GM12878 (cell line): ENCODE measurements at regions not wholly inside any gene's neighbourhood (a gene's known extent, or its start where the extent isn't known, plus 50 kb on each side); places are given as distances from the start of the nearest gene placed in this dataset.

ENCODE experiments used
- ATAC-seq: fragments of 200-7000 bp; cut with Tn5 transposase; 3 replicates; pipeline ENCODE4 v1.9.1; 2020; ENCODE audit warnings: mild to moderate bottlenecking, moderate library complexity
- BruUV-seq: library from RNA; stranded (reverse); fragments of 400-500 nt; replicated peaks from 2 replicates; lab custom pipeline; 2021; lab: Mats Ljungman, UMichigan
- CTCF ChIA-PET: fragments of 300-600 bp; sonication (Branson Sonifier 250); formaldehyde crosslinking; extraction: SDS; loops from one replicate; lab custom pipeline; 2021; ENCODE audit warnings: inconsistent platforms; lab: Yijun Ruan, JAX
- POLR2A ChIA-PET: fragments of 350-600 bp; formaldehyde crosslinking; extraction: SDS; loops from one replicate; lab custom pipeline; 2021; ENCODE audit warnings: inconsistent platforms; lab: Charles Lee
- RAD21 ChIA-PET: fragments of 300-600 bp; sonication (Branson Sonifier 250); formaldehyde crosslinking; loops from one replicate; lab custom pipeline; 2023; ENCODE audit warnings: antibody characterized with exemption; ENCODE audit not compliant: unreplicated experiment; lab: Charles Lee
- SMC1A ChIA-PET: fragments of 300-600 bp; sonication (Branson Sonifier 250); formaldehyde crosslinking; loops from one replicate; lab custom pipeline; 2023; ENCODE audit not compliant: unreplicated experiment, uncharacterized antibody; lab: Charles Lee
- DNase-seq: peaks from one replicate; pipeline ENCODE4 v3.0.0-alpha.2; 2011; ENCODE audit warnings: low read depth, low spot score
- FAIRE-seq: peaks from 3 replicates; lab custom pipeline; 2011; peaks lifted over from hg19 to GRCh38; lab: Jason Lieb, UNC
- H2AFZ ChIP-seq: 2 replicates; pipeline ENCODE4 v1.6.0; 2011; ENCODE audit warnings: low read depth, low read length, control low read depth; ENCODE audit not compliant: control insufficient read depth
- H3K27ac ChIP-seq: 2 replicates; pipeline ENCODE4 v1.5.1; 2011; ENCODE audit warnings: control low read depth; ENCODE audit not compliant: control insufficient read depth, insufficient read depth
- H3K27me3 ChIP-seq, 2 experiments: replicated peaks in 1 of 2; 2 replicates each; pipeline versions ENCODE4 v1.6.0 to v1.6.1; 2011; ENCODE audit warnings: low read length in 1 of 2; ENCODE audit not compliant: control insufficient read depth in 2 of 2, insufficient read depth in 2 of 2
- H3K36me3 ChIP-seq, 2 experiments: 2 replicates each; pipeline ENCODE4 v1.5.1; 2011; ENCODE audit warnings: low read length in 1 of 2; ENCODE audit not compliant: control insufficient read depth in 2 of 2, insufficient read depth in 2 of 2
- H3K4me1 ChIP-seq: 2 replicates; pipeline ENCODE4 v1.6.1; 2011; ENCODE audit warnings: mild to moderate bottlenecking, low read length, moderate library complexity, mixed read lengths; ENCODE audit not compliant: control insufficient read depth, insufficient read depth
- H3K4me2 ChIP-seq: 2 replicates; pipeline ENCODE4 v1.6.0; 2011; ENCODE audit warnings: control low read depth; ENCODE audit not compliant: control insufficient read depth, insufficient read depth
- H3K4me3 ChIP-seq: fragments of 200-600 bp; sonication (generic); 2 replicates; pipeline ENCODE4 v1.5.1; 2016
- H3K79me2 ChIP-seq: 2 replicates; pipeline ENCODE4 v1.6.0; 2011; ENCODE audit warnings: low read length; ENCODE audit not compliant: control insufficient read depth, insufficient read depth
- H3K9ac ChIP-seq: 2 replicates; pipeline ENCODE4 v1.8.0; 2011; ENCODE audit warnings: low read length, control low read depth, mixed read lengths; ENCODE audit not compliant: control insufficient read depth, insufficient read depth
- H3K9me3 ChIP-seq: replicated peaks from 3 replicates; pipeline ENCODE4 v1.5.1; 2011; ENCODE audit warnings: mild to moderate bottlenecking, low read length; ENCODE audit not compliant: control insufficient read depth, insufficient read depth
- H4K20me1 ChIP-seq: 2 replicates; pipeline ENCODE4 v1.6.0; 2011; ENCODE audit not compliant: control insufficient read depth, insufficient read depth
- BMI1 ChIP-seq: fragments of 450-650 bp; IDR thresholded peaks from 2 replicates; pipeline ENCODE4 v1.6.1; 2016; ENCODE audit warnings: mild to moderate bottlenecking, moderate library complexity, borderline replicate concordance
- CBX3 ChIP-seq: fragments of 200-600 bp; sonication (generic); IDR thresholded peaks from 2 replicates; pipeline ENCODE4 v1.6.1; 2016; ENCODE audit warnings: low read depth, borderline replicate concordance
- CEBPB ChIP-seq, 2 experiments: fragments of 150-350 bp in 1 of 2; IDR thresholded peaks; 2 replicates each; pipeline ENCODE4 v1.6.1; 2012 to 2014; ENCODE audit warnings: low read depth in 2 of 2, low read length in 2 of 2, borderline replicate concordance in 1 of 2, inconsistent platforms in 1 of 2
- ESRRA ChIP-seq: IDR thresholded peaks from 2 replicates; pipeline ENCODE4 v1.6.1; 2012; ENCODE audit warnings: mild to moderate bottlenecking, low read length, improper control_type of control experiment
- JUNB ChIP-seq: IDR thresholded peaks from 2 replicates; pipeline ENCODE4 v1.6.1; 2016; ENCODE audit warnings: antibody characterized with exemption, mild to moderate bottlenecking
- KLF5 ChIP-seq: fragments of 450-650 bp; IDR thresholded peaks from 2 replicates; pipeline ENCODE4 v1.6.1; 2014; ENCODE audit warnings: mild to moderate bottlenecking; ENCODE audit not compliant: partially characterized antibody
- MEF2B ChIP-seq: fragments of 450-650 bp; IDR thresholded peaks from 2 replicates; pipeline ENCODE4 v1.6.1; 2018; ENCODE audit warnings: mild to moderate bottlenecking, moderate library complexity; ENCODE audit not compliant: partially characterized antibody, poor library complexity, severe bottlenecking
- NR2C2 ChIP-seq: IDR thresholded peaks from 2 replicates; pipeline ENCODE4 v1.6.1; 2011; ENCODE audit warnings: borderline replicate concordance, low read depth; ENCODE audit not compliant: control insufficient read depth, insufficient read length
- NR2F1 ChIP-seq: fragments of 450-650 bp; conservative IDR thresholded peaks from 2 replicates; pipeline ENCODE4 v1.6.1; 2017; ENCODE audit warnings: mild to moderate bottlenecking
- RAD51 ChIP-seq: fragments of 450-650 bp; IDR thresholded peaks from 2 replicates; pipeline ENCODE4 v1.6.1; 2016; ENCODE audit warnings: moderate library complexity, mild to moderate bottlenecking, inconsistent platforms
- SRF ChIP-seq, 2 experiments: IDR thresholded peaks; 2 replicates each; pipeline ENCODE4 v1.6.1; 2011; ENCODE audit warnings: low read depth in 2 of 2, low read length in 2 of 2, mild to moderate bottlenecking in 1 of 2, moderate library complexity in 1 of 2
- STAT3 ChIP-seq: IDR thresholded peaks from 2 replicates; pipeline ENCODE4 v1.6.1; 2011; ENCODE audit warnings: low read depth, low read length, improper control_type of control experiment
- TCF12 ChIP-seq: IDR thresholded peaks from 2 replicates; pipeline ENCODE4 v1.6.1; 2011; ENCODE audit warnings: low read depth, mild to moderate bottlenecking, low read length
- ZBTB4 ChIP-seq: fragments of 450-650 bp; formaldehyde crosslinking; IDR thresholded peaks from 2 replicates; pipeline ENCODE4 v1.4.0; 2022; ENCODE audit warnings: mild to moderate bottlenecking, moderate library complexity
- ZNF622 ChIP-seq: fragments of 450-650 bp; IDR thresholded peaks from 2 replicates; pipeline ENCODE4 v1.6.1; 2017; ENCODE audit warnings: mild to moderate bottlenecking, inconsistent platforms
- WGBS: methylation state at CpG from one replicate; pipeline ENCODE4 v1.1.6; 2016; ENCODE audit warnings: low lambda C conversion rate; ENCODE audit not compliant: insufficient replicate concordance, insufficient coverage; ENCODE audit errors: missing lambda C conversion rate; 5-methylcytosine and 5-hydroxymethylcytosine counted together
- in situ Hi-C: fragments of 300-500 bp; cut with MboI; formaldehyde crosslinking; loops from 9 replicates; pipeline ENCODE4 v1.14.3; 2018; ENCODE audit warnings: mixed read lengths
- intact Hi-C: fragments of 100-400 bp; cut with micrococcal nuclease; formaldehyde crosslinking; loops from one replicate; pipeline ENCODE4 v1.14.2; 2022; ENCODE audit not compliant: unreplicated experiment
- TF ChIP-seq, protein P1 (sequence below): fragments of 450-650 bp; IDR thresholded peaks from 2 replicates; pipeline ENCODE4 v1.6.1; 2016; ENCODE audit warnings: mild to moderate bottlenecking

DNA sequence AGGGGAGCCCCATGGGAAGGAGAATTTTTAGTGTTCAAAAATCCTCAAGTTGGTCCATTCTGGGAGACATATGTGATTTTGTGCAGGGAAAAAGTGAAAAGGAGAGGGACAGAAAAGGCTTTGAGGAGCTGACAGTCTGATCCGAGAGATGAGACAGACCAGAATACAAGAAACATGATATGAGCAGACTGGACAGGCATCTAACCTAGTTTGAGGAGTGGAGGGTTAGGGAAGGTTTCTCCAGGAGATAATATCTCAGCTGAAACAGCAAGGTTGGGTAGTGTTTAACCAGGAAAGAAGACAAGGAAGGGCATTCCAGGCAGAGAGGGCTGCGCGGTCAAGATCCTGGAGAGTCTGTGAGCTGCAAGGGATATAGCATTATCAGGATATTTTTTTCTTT, 101.4 kb upstream of the NCAM1 start:
- WGBS = 77% methylated on average over 3 of the region's 3 CpGs
- no peak overlapping the region for H3K4me3 ChIP-seq
- no peaks in the 10 kb centered on the region for H4K20me1 ChIP-seq
- peaks cover 2% of the 10 kb centered on the region; the same call in 1 of the 3 replicates for H3K9me3 ChIP-seq
- FAIRE-seq = no peak
- DNase-seq = no peak
- H3K36me3 ChIP-seq = no peaks in the 10 kb centered on the region
- POLR2A ChIA-PET = no interaction called here
- ATAC-seq = no peak
- in situ Hi-C loops (no loop called here), intact Hi-C loops (no loop called here)
- TF ChIP-seq ESRRA = no peak
- TF ChIP-seq MEF2B = no peak
- no peak for TF ChIP-seq ZNF622
- no peak for TF ChIP-seq CBX3
- no peak for TF ChIP-seq BMI1
- no TSS peak for BruUV-seq
- no peaks in the 10 kb centered on the region for H3K79me2 ChIP-seq
- H3K4me2 ChIP-seq = no peak overlapping the region
- SMC1A ChIA-PET = no interaction called here
- H3K27me3 ChIP-seq = no peaks in the 10 kb centered on the region; a peak in 1 of 4 replicates
- H3K4me1 ChIP-seq = no peaks in the 10 kb centered on the region
- CTCF ChIA-PET = no interaction called here
- H3K9ac ChIP-seq = no peak overlapping the region
- H2AFZ ChIP-seq = no peak overlapping the region
- RAD21 ChIA-PET = no interaction called here
- no peak overlapping the region for H3K27ac ChIP-seq

DNA sequence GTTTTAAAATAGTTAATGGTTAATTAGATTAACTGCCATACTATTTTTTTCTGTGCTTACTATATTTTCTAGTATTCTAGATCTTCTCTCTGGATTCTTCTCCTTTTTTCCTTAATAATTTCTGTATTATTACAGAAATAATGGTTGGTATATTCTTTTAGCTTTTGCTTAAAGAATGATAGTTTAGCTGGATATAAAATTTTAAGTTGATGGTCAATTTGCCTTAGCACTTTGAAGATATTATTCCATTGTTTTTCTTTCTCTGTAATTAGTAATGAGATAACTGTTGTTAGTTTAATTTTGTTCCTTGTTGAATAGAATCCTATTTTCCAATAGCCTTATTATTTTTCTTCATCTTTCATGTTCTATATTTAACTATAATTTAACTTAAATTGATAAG, 99.9 kb upstream of the NCAM1 start:
- in situ Hi-C loops (no loop called here), intact Hi-C loops (no loop called here)
- H3K79me2 ChIP-seq = no peaks in the 10 kb centered on the region
- ChIA-PET POLR2A (no interaction called here), CTCF (no interaction called here), RAD21 (no interaction called here), SMC1A (no interaction called here)
- no peak overlapping the region for H3K4me3 ChIP-seq
- DNase-seq = no peak
- H3K9me3 ChIP-seq = peaks cover 2% of the 10 kb centered on the region; the same call in 1 of the 3 replicates
- no peak for ATAC-seq
- no peak overlapping the region for H3K27ac ChIP-seq
- H2AFZ ChIP-seq = no peak overlapping the region
- no peaks in the 10 kb centered on the region for H3K36me3 ChIP-seq
- no TSS peak for BruUV-seq
- no peaks in the 10 kb centered on the region; a peak in 1 of 4 replicates for H3K27me3 ChIP-seq
- FAIRE-seq = no peak
- no peaks in the 10 kb centered on the region for H3K4me1 ChIP-seq
- no peak overlapping the region for H3K9ac ChIP-seq
- H4K20me1 ChIP-seq = no peaks in the 10 kb centered on the region
- H3K4me2 ChIP-seq = no peak overlapping the region
- TF ChIP-seq CEBPB (IDR thresholded peaks at IDR 0.05; ENCODE audit: borderline replicate concordance in 1 of 2, low read depth in 2 of 2, low read length in 2 of 2) (no peak), NR2C2 (no peak), KLF5 (no peak), JUNB (no peak), STAT3 (no peak), ZBTB4 (no peak), ZNF622 (no peak), NR2F1 (no peak), TCF12 (no peak), RAD51 (no peak), SRF (IDR thresholded peaks at IDR 0.05; ENCODE audit: low read depth in 2 of 2, low read length in 2 of 2) (no peak)
- TF ChIP-seq, protein P1, sequence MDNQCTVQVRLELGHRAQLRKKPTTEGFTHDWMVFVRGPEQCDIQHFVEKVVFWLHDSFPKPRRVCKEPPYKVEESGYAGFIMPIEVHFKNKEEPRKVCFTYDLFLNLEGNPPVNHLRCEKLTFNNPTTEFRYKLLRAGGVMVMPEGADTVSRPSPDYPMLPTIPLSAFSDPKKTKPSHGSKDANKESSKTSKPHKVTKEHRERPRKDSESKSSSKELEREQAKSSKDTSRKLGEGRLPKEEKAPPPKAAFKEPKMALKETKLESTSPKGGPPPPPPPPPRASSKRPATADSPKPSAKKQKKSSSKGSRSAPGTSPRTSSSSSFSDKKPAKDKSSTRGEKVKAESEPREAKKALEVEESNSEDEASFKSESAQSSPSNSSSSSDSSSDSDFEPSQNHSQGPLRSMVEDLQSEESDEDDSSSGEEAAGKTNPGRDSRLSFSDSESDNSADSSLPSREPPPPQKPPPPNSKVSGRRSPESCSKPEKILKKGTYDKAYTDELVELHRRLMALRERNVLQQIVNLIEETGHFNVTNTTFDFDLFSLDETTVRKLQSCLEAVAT = no peak
